ENCODE measurements at regions not wholly inside any gene's neighbourhood (a gene's known extent, or its start where the extent isn't known, plus 50 kb on each side); places are given as distances from the start of the nearest gene placed in this dataset.

- H3K36me3 Mint-ChIP-seq, result no peaks in the 10 kb centered on the region
- H3K27ac ChIP-seq (ENCODE audit: low read depth, low read length), result no peak overlapping the region
- H3K4me1 ChIP-seq (ENCODE audit: insufficient read depth, low read length), result no peaks in the 10 kb centered on the region
- intact Hi-C loops (cut with micrococcal nuclease), result no loop called here
- no peak overlapping the region for H3K27ac Mint-ChIP-seq
- no peaks in the 10 kb centered on the region for H3K9me3 ChIP-seq (ENCODE audit: control insufficient read depth in 1 of 2, low read length in 2 of 2)
- no peaks in the 10 kb centered on the region for H3K27me3 ChIP-seq (ENCODE audit: insufficient read depth, low read length)
- no peaks in the 10 kb centered on the region for H3K4me1 Mint-ChIP-seq
- DNase-seq, result no peak
- POLR2A ChIA-PET (ENCODE audit: partially characterized antibody), result no interaction called here
- no peak overlapping the region for H3K4me3 ChIP-seq (ENCODE audit: low read length in 2 of 2)
- H3K4me3 Mint-ChIP-seq, result no peak overlapping the region
- H3K9me3 Mint-ChIP-seq, result peaks cover 0 to 5% (median under 1%) of the 10 kb centered on the region in 8 donors
- H3K27me3 Mint-ChIP-seq, result no peaks in the 10 kb centered on the region
- CTCF ChIA-PET (ENCODE audit: partially characterized antibody), result no interaction called here
- H3K36me3 ChIP-seq (ENCODE audit: insufficient read depth, low read length), result no peaks in the 10 kb centered on the region
Measured at GRCh38 chr3:64828276-64828675, 140.5 kb upstream of the ADAMTS9 start.

- intact Hi-C loops (cut with micrococcal nuclease), result no loop called here
- Mint-ChIP-seq H3K9me3 (peaks cover 0 to 4% (median under 1%) of the 10 kb centered on the region in 8 donors), H3K4me1 (no peaks in the 10 kb centered on the region), H3K4me3 (no peak overlapping the region), H3K27ac (no peak overlapping the region), H3K27me3 (no peaks in the 10 kb centered on the region), H3K36me3 (no peaks in the 10 kb centered on the region)
- Histone ChIP-seq H3K4me1 (ENCODE audit: insufficient read depth, low read length) (no peaks in the 10 kb centered on the region), H3K4me3 (ENCODE audit: low read length in 2 of 2) (no peak overlapping the region), H3K27me3 (ENCODE audit: insufficient read depth, low read length) (no peaks in the 10 kb centered on the region), H3K27ac (ENCODE audit: low read depth, low read length) (no peak overlapping the region), H3K9me3 (ENCODE audit: control insufficient read depth in 1 of 2, low read length in 2 of 2) (no peaks in the 10 kb centered on the region), H3K36me3 (ENCODE audit: insufficient read depth, low read length) (no peaks in the 10 kb centered on the region)
- ChIA-PET CTCF (ENCODE audit: partially characterized antibody) (no interaction called here), POLR2A (ENCODE audit: partially characterized antibody) (no interaction called here)
- no peak for DNase-seq
Measured at GRCh38 chr3:64827431-64827830, 139.6 kb upstream of the ADAMTS9 start.

GRCh38 chr3:64827019-64827418 is 139.2 kb upstream of the ADAMTS9 start:
- Mint-ChIP-seq H3K27me3 (no peaks in the 10 kb centered on the region), H3K27ac (no peak overlapping the region), H3K9me3 (peaks cover 0 to 4% (median 0%) of the 10 kb centered on the region in 8 donors), H3K36me3 (no peaks in the 10 kb centered on the region), H3K4me1 (no peaks in the 10 kb centered on the region), H3K4me3 (no peak overlapping the region)
- intact Hi-C loops (cut with micrococcal nuclease), result no loop called here
- Histone ChIP-seq H3K4me3 (ENCODE audit: low read length in 2 of 2) (no peak overlapping the region), H3K27ac (ENCODE audit: low read depth, low read length) (no peak overlapping the region), H3K36me3 (ENCODE audit: insufficient read depth, low read length) (no peaks in the 10 kb centered on the region), H3K27me3 (ENCODE audit: insufficient read depth, low read length) (no peaks in the 10 kb centered on the region), H3K4me1 (ENCODE audit: insufficient read depth, low read length) (no peaks in the 10 kb centered on the region), H3K9me3 (ENCODE audit: control insufficient read depth in 1 of 2, low read length in 2 of 2) (no peaks in the 10 kb centered on the region)
- no peak for DNase-seq
- ChIA-PET CTCF (ENCODE audit: partially characterized antibody) (no interaction called here), POLR2A (ENCODE audit: partially characterized antibody) (no interaction called here)

- no peaks in the 10 kb centered on the region for H3K4me1 ChIP-seq (ENCODE audit: insufficient read depth, low read length)
- intact Hi-C loops (cut with micrococcal nuclease), result no loop called here
- Mint-ChIP-seq H3K9me3 (peaks cover 0 to 4% (median 0%) of the 10 kb centered on the region in 8 donors), H3K27me3 (no peaks in the 10 kb centered on the region), H3K27ac (no peak overlapping the region), H3K4me1 (no peaks in the 10 kb centered on the region), H3K4me3 (no peak overlapping the region), H3K36me3 (no peaks in the 10 kb centered on the region)
- H3K27ac ChIP-seq (ENCODE audit: low read depth, low read length), result no peak overlapping the region
- H3K36me3 ChIP-seq (ENCODE audit: insufficient read depth, low read length), result no peaks in the 10 kb centered on the region
- no peaks in the 10 kb centered on the region for H3K27me3 ChIP-seq (ENCODE audit: insufficient read depth, low read length)
- H3K9me3 ChIP-seq (ENCODE audit: control insufficient read depth in 1 of 2, low read length in 2 of 2), result no peaks in the 10 kb centered on the region
- no peak for DNase-seq
- ChIA-PET POLR2A (ENCODE audit: partially characterized antibody) (no interaction called here), CTCF (ENCODE audit: partially characterized antibody) (no interaction called here)
- no peak overlapping the region for H3K4me3 ChIP-seq (ENCODE audit: low read length in 2 of 2)
Measured at GRCh38 chr3:64825404-64826120, 137.8 kb upstream of the ADAMTS9 start.

- Histone ChIP-seq H3K4me1 (ENCODE audit: insufficient read depth, low read length) (no peaks in the 10 kb centered on the region), H3K36me3 (ENCODE audit: insufficient read depth, low read length) (no peaks in the 10 kb centered on the region), H3K27me3 (ENCODE audit: insufficient read depth, low read length) (no peaks in the 10 kb centered on the region), H3K27ac (ENCODE audit: low read depth, low read length) (no peak overlapping the region), H3K9me3 (ENCODE audit: control insufficient read depth in 1 of 2, low read length in 2 of 2) (no peaks in the 10 kb centered on the region), H3K4me3 (ENCODE audit: low read length in 2 of 2) (no peak overlapping the region)
- POLR2A ChIA-PET (ENCODE audit: partially characterized antibody), result no interaction called here
- no peak overlapping the region for H3K4me3 Mint-ChIP-seq
- intact Hi-C loops (cut with micrococcal nuclease), result no loop called here
- no peaks in the 10 kb centered on the region for H3K36me3 Mint-ChIP-seq
- H3K4me1 Mint-ChIP-seq, result no peaks in the 10 kb centered on the region
- H3K27ac Mint-ChIP-seq, result no peak overlapping the region
- no peak for DNase-seq
- CTCF ChIA-PET (ENCODE audit: partially characterized antibody), result no interaction called here
- no peaks in the 10 kb centered on the region for H3K27me3 Mint-ChIP-seq
- H3K9me3 Mint-ChIP-seq, result peaks cover 0 to 4% (median 0%) of the 10 kb centered on the region in 8 donors
Measured at GRCh38 chr3:64824394-64824909, 136.7 kb upstream of the ADAMTS9 start.

- no peaks in the 10 kb centered on the region for H3K36me3 Mint-ChIP-seq
- DNase-seq, result no peak
- intact Hi-C loops (cut with micrococcal nuclease), result no loop called here
- H3K4me1 Mint-ChIP-seq, result no peaks in the 10 kb centered on the region
- Histone ChIP-seq H3K36me3 (ENCODE audit: insufficient read depth, low read length) (no peaks in the 10 kb centered on the region), H3K4me3 (ENCODE audit: low read length in 2 of 2) (no peak overlapping the region), H3K27ac (ENCODE audit: low read depth, low read length) (no peak overlapping the region), H3K27me3 (ENCODE audit: insufficient read depth, low read length) (no peaks in the 10 kb centered on the region), H3K4me1 (ENCODE audit: insufficient read depth, low read length) (no peaks in the 10 kb centered on the region), H3K9me3 (ENCODE audit: control insufficient read depth in 1 of 2, low read length in 2 of 2) (no peaks in the 10 kb centered on the region)
- ChIA-PET POLR2A (ENCODE audit: partially characterized antibody) (no interaction called here), CTCF (ENCODE audit: partially characterized antibody) (no interaction called here)
- H3K9me3 Mint-ChIP-seq, result peaks cover 0 to 13% (median 6%) of the 10 kb centered on the region in 8 donors
- H3K27ac Mint-ChIP-seq, result no peak overlapping the region
- H3K27me3 Mint-ChIP-seq, result no peaks in the 10 kb centered on the region
- H3K4me3 Mint-ChIP-seq, result no peak overlapping the region
Measured at GRCh38 chr3:64818196-64818595, 130.4 kb upstream of the ADAMTS9 start.

GRCh38 chr3:64816355-64816754 is 128.6 kb upstream of the ADAMTS9 start:
- DNase-seq, result no peak
- Mint-ChIP-seq H3K9me3 (peaks cover 0 to 13% (median 9%) of the 10 kb centered on the region in 8 donors), H3K4me3 (no peak overlapping the region), H3K4me1 (no peaks in the 10 kb centered on the region), H3K27ac (no peak overlapping the region), H3K27me3 (no peaks in the 10 kb centered on the region), H3K36me3 (no peaks in the 10 kb centered on the region)
- POLR2A ChIA-PET (ENCODE audit: partially characterized antibody), result no interaction called here
- Histone ChIP-seq H3K9me3 (ENCODE audit: control insufficient read depth in 1 of 2, low read length in 2 of 2) (no peaks in the 10 kb centered on the region), H3K4me1 (ENCODE audit: insufficient read depth, low read length) (no peaks in the 10 kb centered on the region), H3K27ac (ENCODE audit: low read depth, low read length) (no peak overlapping the region), H3K4me3 (ENCODE audit: low read length in 2 of 2) (no peak overlapping the region), H3K27me3 (ENCODE audit: insufficient read depth, low read length) (no peaks in the 10 kb centered on the region), H3K36me3 (ENCODE audit: insufficient read depth, low read length) (no peaks in the 10 kb centered on the region)
- CTCF ChIA-PET (ENCODE audit: partially characterized antibody), result no interaction called here
- intact Hi-C loops (cut with micrococcal nuclease), result no loop called here

All from CD4-positive, alpha-beta memory T cell (primary cell).